ENCODE measurements at regions not wholly inside any gene's neighbourhood (a gene's known extent, or its start where the extent isn't known, plus 50 kb on each side); places are given as distances from the start of the nearest gene placed in this dataset.

- no peak for TF ChIP-seq CTCF (IDR thresholded peaks at IDR 0.05; ENCODE audit: borderline replicate concordance, control extremely low read depth, extremely low read depth, insufficient read depth, missing control alignments)
- in situ Hi-C loops (cut with MboI; ENCODE audit: low sequenced_read_pairs, unreplicated experiment), result no loop called here
- DNase-seq (ENCODE audit: low spot score), result no peak
Observed at GRCh38 chr11:28763151-28763550, 655.0 kb downstream of the METTL15 start.

- in situ Hi-C loops (cut with MboI; ENCODE audit: low sequenced_read_pairs, unreplicated experiment), result no loop called here
- DNase-seq (ENCODE audit: low spot score), result no peak
- TF ChIP-seq CTCF (IDR thresholded peaks at IDR 0.05; ENCODE audit: borderline replicate concordance, control extremely low read depth, extremely low read depth, insufficient read depth, missing control alignments), result no peak
Observed at GRCh38 chr11:28760676-28761390, 652.6 kb downstream of the METTL15 start.

- TF ChIP-seq CTCF (IDR thresholded peaks at IDR 0.05; ENCODE audit: borderline replicate concordance, control extremely low read depth, extremely low read depth, insufficient read depth, missing control alignments), result no peak
- in situ Hi-C loops (cut with MboI; ENCODE audit: low sequenced_read_pairs, unreplicated experiment), result no loop called here
- no peak for DNase-seq (ENCODE audit: low spot score)
Observed at GRCh38 chr11:28759311-28759710, 651.1 kb downstream of the METTL15 start.

- TF ChIP-seq CTCF (IDR thresholded peaks at IDR 0.05; ENCODE audit: borderline replicate concordance, control extremely low read depth, extremely low read depth, insufficient read depth, missing control alignments), result no peak
- no peak for DNase-seq (ENCODE audit: low spot score)
- in situ Hi-C loops (cut with MboI; ENCODE audit: low sequenced_read_pairs, unreplicated experiment), result no loop called here
Observed at GRCh38 chr11:28757725-28758515, 649.7 kb downstream of the METTL15 start.

GRCh38 chr11:28756977-28757376 lies 648.8 kb downstream of the METTL15 start:
- no peak for TF ChIP-seq CTCF (IDR thresholded peaks at IDR 0.05; ENCODE audit: borderline replicate concordance, control extremely low read depth, extremely low read depth, insufficient read depth, missing control alignments)
- DNase-seq (ENCODE audit: low spot score), result no peak
- in situ Hi-C loops (cut with MboI; ENCODE audit: low sequenced_read_pairs, unreplicated experiment), result no loop called here

- TF ChIP-seq CTCF (IDR thresholded peaks at IDR 0.05; ENCODE audit: borderline replicate concordance, control extremely low read depth, extremely low read depth, insufficient read depth, missing control alignments), result no peak
- no peak for DNase-seq (ENCODE audit: low spot score)
- in situ Hi-C loops (cut with MboI; ENCODE audit: low sequenced_read_pairs, unreplicated experiment), result no loop called here
Observed at GRCh38 chr11:28743061-28743550, 634.9 kb downstream of the METTL15 start.

Measured in GM13976 (cell line).